ENCODE measurements at regions not wholly inside any gene's neighbourhood (a gene's known extent, or its start where the extent isn't known, plus 50 kb on each side); places are given as distances from the start of the nearest gene placed in this dataset.
A peak's percentile ranks its signal among the peaks of the same experiment; 100 is the strongest.
"Not testable (repeated sequence)": the region's sequence is repeated elsewhere in the genome, so short reads cannot be mapped to it uniquely, and the experiment has no call there.

- DNase-seq, result no peak
Observed at GRCh38 chr10:108039821-108040584, 875.5 kb upstream of the SORCS1 start.

DNA sequence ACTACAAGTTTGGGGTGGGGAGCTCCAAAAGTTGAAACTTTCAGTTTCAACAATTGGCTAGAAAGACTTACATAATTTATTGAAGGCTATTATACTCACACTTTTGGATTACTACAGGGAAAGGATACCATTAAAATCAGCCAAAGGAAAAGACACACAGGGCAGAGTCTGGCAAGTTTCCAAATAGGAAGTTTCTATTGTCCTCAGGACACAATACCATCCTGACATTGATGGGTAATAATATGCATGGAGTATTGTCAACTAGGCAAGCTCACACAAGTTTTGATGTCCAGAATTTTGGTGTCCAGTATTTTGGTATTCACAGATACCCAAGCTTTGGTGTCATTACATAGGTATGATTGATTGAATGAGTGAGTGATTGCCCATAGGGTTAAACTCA, 872.6 kb upstream of the SORCS1 start:
- DNase-seq, result no peak

DNA sequence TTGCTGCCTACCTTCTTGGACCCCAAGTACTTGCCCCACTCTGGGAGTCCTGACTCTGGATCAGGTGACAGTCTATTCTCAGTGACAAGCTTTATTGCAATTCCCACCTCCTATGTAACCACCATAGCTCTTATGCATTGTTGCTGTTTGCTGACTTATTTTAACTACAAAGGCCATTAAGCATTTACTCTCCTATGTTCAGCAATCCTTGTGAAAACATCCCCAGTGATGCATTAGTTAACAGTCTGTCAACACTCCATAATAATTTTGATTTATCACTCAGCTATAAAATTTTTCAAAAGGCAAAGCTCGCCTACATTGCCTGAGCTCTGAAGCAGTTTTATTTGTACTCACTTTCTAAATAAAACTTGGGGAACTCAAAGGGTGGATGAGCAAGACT, 871.8 kb upstream of the SORCS1 start:
- DNase-seq, result no peak

GRCh38 chr10:108034829-108035228, 870.3 kb upstream of the SORCS1 start:
- DNase-seq, result no peak

- DNase-seq, result not testable (repeated sequence)
Observed at GRCh38 chr10:108033518-108033917, 869.0 kb upstream of the SORCS1 start.

DNA sequence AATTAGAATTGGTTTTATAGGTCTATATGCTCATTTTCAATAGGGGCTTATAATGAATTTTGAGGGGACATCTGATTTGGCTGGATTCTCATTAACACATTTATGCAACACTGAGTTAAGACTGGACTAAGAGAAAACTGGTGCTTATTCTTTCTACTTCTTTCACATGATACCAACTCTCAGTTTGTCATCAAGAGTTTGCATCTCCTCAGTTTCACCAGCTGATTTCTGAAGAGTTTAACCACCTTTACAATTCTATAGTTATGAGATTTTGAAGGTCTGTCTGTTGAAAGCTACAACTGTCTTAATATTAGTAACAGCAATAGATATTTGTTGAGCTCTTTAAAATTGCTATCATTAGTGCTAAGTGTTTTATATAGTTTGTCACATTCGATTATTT, 867.0 kb upstream of the SORCS1 start:
- no peak for DNase-seq

GRCh38 chr10:108014902-108015177, 850.3 kb upstream of the SORCS1 start:
- no peak for DNase-seq

- DNase-seq, result no peak
Observed at GRCh38 chr10:108014145-108014901, 849.8 kb upstream of the SORCS1 start.

GRCh38 chr10:108005627-108006026, 841.1 kb upstream of the SORCS1 start:
- no peak for DNase-seq

DNA sequence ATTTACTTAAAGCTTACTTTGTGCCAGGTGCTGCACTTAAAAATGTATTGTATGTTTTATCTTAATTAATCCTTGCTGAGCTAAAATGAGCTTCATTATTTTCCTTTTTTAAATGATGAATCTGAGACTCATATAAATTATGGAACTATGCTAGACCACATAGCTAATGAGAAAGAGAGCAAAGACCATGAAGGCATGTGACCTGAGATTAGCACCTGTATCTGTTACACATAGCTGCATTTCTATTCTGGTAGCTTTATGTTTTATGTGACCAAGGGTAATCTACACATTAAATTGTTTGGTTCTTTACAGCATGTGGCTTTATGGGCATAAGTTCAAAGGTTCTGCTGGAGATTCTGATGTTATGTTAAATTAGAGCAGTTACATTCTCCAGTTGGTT, 839.1 kb upstream of the SORCS1 start:
- DNase-seq, result no peak

GRCh38 chr10:108003061-108003460, 838.6 kb upstream of the SORCS1 start:
- no peak for DNase-seq

GRCh38 chr10:108000365-108000764, 835.9 kb upstream of the SORCS1 start:
- DNase-seq, result no peak

DNA sequence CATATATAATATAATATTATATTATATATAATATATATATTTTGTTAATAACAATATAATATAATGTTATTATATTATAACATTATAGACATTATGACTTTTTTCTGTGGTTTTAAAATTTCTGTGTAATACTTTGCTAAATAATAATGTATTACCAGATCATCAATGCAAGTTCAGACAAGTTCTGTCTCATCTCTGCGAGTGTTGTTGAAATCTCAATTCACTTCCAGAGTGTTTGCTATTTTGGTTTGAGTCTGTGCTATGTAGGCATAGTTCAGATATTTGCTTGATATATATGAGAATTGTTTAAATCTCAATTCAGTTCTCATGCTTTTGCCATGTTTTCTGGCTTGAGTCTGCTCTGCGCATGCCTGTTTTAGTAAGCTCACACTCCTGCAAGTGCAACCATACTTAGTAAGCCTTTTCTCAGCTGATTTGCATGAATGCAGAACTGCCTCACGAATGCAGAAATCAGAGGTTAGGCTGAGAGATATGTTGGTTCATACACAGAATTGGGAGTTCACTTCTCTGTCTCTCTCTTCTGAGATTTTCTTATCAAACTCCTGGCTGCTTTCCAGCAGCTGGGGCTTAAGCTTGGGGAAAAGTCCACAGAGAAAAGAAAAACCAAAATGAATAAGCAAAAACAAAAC, 830.2 kb upstream of the SORCS1 start:
- no peak for DNase-seq

- no peak for DNase-seq
Observed at GRCh38 chr10:107986571-107986970, 822.1 kb upstream of the SORCS1 start.

GRCh38 chr10:107984581-107984980, 820.1 kb upstream of the SORCS1 start:
- no peak for DNase-seq

- DNase-seq, result no peak
Observed at GRCh38 chr10:107984149-107984548, 819.6 kb upstream of the SORCS1 start.

DNA sequence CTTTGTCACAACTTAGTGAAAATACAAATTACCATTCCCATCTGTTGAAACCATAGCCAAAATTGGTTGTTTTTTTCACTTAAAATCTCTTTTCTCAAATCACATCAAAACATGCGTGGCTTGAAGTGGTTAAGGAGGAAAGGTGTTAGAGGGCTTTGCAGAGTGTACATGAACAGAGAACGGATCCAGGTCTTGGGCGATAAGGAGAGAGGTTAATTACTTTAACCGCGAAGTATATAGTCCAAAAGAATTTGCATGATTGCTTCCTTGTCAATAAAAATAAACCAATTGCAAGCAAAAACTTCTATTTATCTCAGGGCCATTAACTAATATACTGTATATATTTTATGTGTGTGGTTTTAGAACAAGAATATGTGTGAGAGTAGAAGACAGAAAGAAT, 813.9 kb upstream of the SORCS1 start:
- DNase-seq, result no peak

DNA sequence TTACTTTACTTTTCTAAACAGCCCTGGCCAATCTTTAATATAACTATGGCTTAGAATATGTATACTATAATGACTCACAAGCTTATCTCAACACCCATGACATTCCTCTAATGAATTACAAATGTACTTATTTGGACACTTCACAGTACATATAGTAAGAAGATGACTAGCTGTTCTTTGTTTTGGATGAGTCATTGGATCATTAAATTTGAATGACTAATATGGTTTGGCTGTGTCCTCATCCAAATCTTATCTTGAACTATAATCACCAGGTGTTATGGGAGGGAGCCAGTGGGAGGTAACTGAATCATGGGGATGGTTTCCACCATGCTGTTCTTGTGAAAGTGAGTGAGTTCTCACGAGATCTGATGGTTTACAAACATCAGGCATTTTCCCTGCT, 807.5 kb upstream of the SORCS1 start:
- DNase-seq, result peak; percentile 94

DNA sequence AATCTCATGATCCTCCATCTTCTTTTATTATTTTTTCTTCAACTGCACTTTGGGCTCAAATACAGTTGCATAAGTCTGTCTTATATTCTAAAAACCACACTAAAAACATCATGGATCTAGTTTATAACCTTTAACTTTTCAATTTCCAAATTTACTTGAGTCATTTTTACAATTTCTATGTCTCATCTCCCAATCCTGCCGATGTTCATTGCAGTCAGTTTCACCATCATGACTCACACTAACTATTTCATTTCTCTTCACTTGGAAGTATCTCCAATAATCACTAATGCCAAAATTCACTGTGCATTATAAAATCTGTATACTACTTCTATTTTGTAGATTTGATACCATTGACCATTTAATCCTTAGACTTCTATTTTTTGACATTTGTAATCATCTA, 806.9 kb upstream of the SORCS1 start:
- DNase-seq, result peak; percentile 83

DNA sequence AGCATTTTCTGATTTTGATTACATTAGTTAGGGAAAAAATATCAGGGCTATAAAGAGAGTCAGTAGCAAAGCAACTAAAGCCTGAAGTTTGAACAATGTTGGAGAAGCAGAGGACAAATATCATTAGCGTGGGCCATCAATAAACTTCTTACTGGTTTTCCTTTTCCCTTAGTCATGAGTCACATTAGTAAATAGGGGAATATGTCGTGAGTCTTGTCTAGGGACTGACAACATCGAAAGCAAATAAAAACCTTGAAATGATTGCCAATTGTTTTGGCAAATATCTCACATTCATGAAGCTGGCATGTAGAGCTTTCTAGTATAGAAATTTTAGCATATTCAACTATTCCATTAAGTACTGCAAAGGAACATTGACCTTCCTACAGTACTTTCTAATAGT, 806.0 kb upstream of the SORCS1 start:
- no peak for DNase-seq

- DNase-seq, result no peak
Observed at GRCh38 chr10:107969936-107970335, 805.4 kb upstream of the SORCS1 start.

GRCh38 chr10:107966826-107967225, 802.3 kb upstream of the SORCS1 start:
- DNase-seq, result peak; percentile 57

GRCh38 chr10:107952649-107953556, 788.4 kb upstream of the SORCS1 start:
- no peak for DNase-seq
